Stomach (tissue), 8 donors: ENCODE measurements at regions not wholly inside any gene's neighbourhood (a gene's known extent, or its start where the extent isn't known, plus 50 kb on each side); places are given as distances from the start of the nearest gene placed in this dataset.
"Not testable (repeated sequence)": the region's sequence is repeated elsewhere in the genome, so short reads cannot be mapped to it uniquely, and the experiment has no call there.

Experiments
- DNase-seq, 2 donors: peaks; one replicate each; pipeline versions ENCODE4 v3.0.0 to v3.0.0-alpha.2; 2013 to 2019
- H3K27ac ChIP-seq, 5 donors: fragments of 200-600 bp in 4 of 5; sonication (generic) in 4 of 5; one replicate each; pipeline ENCODE4 v1.5.1; 2013 to 2019; ENCODE audit warnings: mild to moderate bottlenecking in 1 of 5, moderate library complexity in 1 of 5
- H3K27me3 ChIP-seq, 3 donors: fragments of 200-600 bp; sonication (generic); one replicate each; pipeline ENCODE4 v1.5.1; 2017 to 2019; ENCODE audit warnings: mixed run types in 1 of 3
- H3K36me3 ChIP-seq, 4 donors: fragments of 200-600 bp; sonication (generic); 1 replicate in 3 of 4; 2 replicates in 1 of 4; pipeline ENCODE4 v1.5.1; 2016 to 2019
- H3K4me1 ChIP-seq, 4 donors: fragments of 200-600 bp; sonication (generic); one replicate each; pipeline ENCODE4 v1.5.1; 2016 to 2019
- H3K4me3 ChIP-seq, 4 donors: fragments of 200-600 bp; sonication (generic) in 3 of 4; one replicate each; pipeline ENCODE4 v1.5.1; 2016 to 2019; ENCODE audit warnings: mild to moderate bottlenecking in 1 of 4
- H3K9me3 ChIP-seq, 4 donors: fragments of 200-600 bp; sonication (generic); one replicate each; pipeline ENCODE4 v1.5.1; 2016 to 2019
- EP300 ChIP-seq: sonication (generic); formaldehyde crosslinking; IDR thresholded peaks from one replicate; pipeline ENCODE4 v1.6.1; 2017; ENCODE audit warnings: antibody characterized with exemption
- POLR2A ChIP-seq, 4 donors: fragments of 450-650 bp; IDR thresholded peaks; one replicate each; pipeline ENCODE4 v1.6.1; 2016; ENCODE audit warnings: antibody characterized with exemption in 4 of 4, control low read depth in 2 of 4, mild to moderate bottlenecking in 1 of 4, moderate library complexity in 1 of 4
- POLR2AphosphoS5 ChIP-seq, 3 donors: sonication (generic); formaldehyde crosslinking; IDR thresholded peaks; one replicate each; pipeline ENCODE4 v1.6.1; 2016; ENCODE audit warnings: antibody characterized with exemption in 3 of 3
- WGBS, 5 donors: extraction: QIAGEN DNeasy Blood & Tissue Kit in 3 of 5; methylation state at CpG; one replicate each; pipeline versions ENCODE4 v1.1.5 to v1.1.7; 2013 to 2018; 5-methylcytosine and 5-hydroxymethylcytosine counted together
- intact Hi-C: fragments of 100-400 bp; cut with DNase I; formaldehyde crosslinking; loops from one replicate; pipeline ENCODE4 v1.15.1; 2023; ENCODE audit warnings: low total_unique reads
- TF ChIP-seq, protein P1 (sequence below), 7 experiments: fragments of 450-650 bp in 4 of 7; fragments of 200-600 bp in 3 of 7; sonication (generic) in 3 of 7; IDR thresholded peaks; one replicate each; pipeline ENCODE4 v1.5.1; 2016 to 2019; ENCODE audit warnings: antibody characterized with exemption in 7 of 7, control low read depth in 2 of 7, mild to moderate bottlenecking in 1 of 7
- donor health status: healthy with polysubstance abuse.
- donor health status: Bipolar disorder and iron deficiency.
- donor health status: healthy.

DNA sequence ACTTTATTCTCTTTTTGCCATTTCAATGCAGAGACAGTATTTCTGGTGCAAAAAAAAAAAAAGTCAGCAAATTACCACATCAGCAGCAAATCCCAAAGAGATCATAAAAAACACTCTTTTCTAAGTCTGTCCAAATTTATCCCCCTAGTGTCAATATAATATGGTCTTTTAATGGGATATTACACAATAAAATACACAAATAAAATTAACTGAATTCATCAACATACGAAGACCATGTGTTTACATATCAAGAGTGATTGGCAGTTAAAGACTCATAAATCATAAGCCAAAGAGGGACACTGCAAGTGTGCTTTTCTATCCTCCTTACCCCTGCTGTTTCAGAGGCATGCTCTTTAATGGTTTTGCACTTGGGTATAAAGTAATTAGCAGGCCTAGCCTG is 340.2 kb upstream of the DKK2 start:
- Histone ChIP-seq H3K9me3 (no peaks in the 10 kb centered on the region), H3K27ac (no peak overlapping the region), H3K27me3 (no peaks in the 10 kb centered on the region), H3K4me3 (no peak overlapping the region), H3K4me1 (no peaks in the 10 kb centered on the region), H3K36me3 (no peaks in the 10 kb centered on the region)
- intact Hi-C loops = no loop called here
- WGBS, 5 donors = 56 to 65% (median 61%) methylated on average over 1 of the region's 1 CpG
- no peak for DNase-seq
- no peak for TF ChIP-seq POLR2AphosphoS5 (IDR thresholded peaks at IDR 0.05)
- no peak for TF ChIP-seq POLR2A (IDR thresholded peaks at IDR 0.05)
- TF ChIP-seq EP300 = no peak

DNA sequence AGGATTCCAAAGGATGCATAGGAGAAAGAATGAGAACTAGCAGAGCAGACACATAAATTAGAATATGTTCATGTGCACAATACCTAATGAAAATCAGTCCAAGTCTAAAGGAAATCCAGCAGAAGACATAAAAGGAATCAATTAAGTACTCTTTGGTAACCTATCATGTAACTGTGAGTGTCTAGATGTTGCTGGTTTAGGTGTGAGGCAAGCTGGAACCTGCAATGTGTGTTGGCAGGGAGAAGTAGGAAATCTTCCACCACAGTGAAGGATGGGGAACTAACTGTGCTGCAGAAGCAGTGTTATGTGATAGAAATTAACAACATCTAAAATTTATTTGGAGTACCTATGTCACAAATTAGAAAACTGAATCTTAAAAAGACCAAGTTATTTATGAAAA is 330.8 kb upstream of the DKK2 start:
- no peak overlapping the region for H3K27ac ChIP-seq
- H3K9me3 ChIP-seq = no peaks in the 10 kb centered on the region
- no peak overlapping the region for H3K4me3 ChIP-seq
- H3K36me3 ChIP-seq = no peaks in the 10 kb centered on the region
- TF ChIP-seq EP300 (no peak), POLR2AphosphoS5 (IDR thresholded peaks at IDR 0.05) (no peak), POLR2A (IDR thresholded peaks at IDR 0.05) (no peak)
- TF ChIP-seq, protein P1, sequence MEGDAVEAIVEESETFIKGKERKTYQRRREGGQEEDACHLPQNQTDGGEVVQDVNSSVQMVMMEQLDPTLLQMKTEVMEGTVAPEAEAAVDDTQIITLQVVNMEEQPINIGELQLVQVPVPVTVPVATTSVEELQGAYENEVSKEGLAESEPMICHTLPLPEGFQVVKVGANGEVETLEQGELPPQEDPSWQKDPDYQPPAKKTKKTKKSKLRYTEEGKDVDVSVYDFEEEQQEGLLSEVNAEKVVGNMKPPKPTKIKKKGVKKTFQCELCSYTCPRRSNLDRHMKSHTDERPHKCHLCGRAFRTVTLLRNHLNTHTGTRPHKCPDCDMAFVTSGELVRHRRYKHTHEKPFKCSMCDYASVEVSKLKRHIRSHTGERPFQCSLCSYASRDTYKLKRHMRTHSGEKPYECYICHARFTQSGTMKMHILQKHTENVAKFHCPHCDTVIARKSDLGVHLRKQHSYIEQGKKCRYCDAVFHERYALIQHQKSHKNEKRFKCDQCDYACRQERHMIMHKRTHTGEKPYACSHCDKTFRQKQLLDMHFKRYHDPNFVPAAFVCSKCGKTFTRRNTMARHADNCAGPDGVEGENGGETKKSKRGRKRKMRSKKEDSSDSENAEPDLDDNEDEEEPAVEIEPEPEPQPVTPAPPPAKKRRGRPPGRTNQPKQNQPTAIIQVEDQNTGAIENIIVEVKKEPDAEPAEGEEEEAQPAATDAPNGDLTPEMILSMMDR (IDR thresholded peaks at IDR 0.05) = no peak
- DNase-seq = no peak
- H3K4me1 ChIP-seq = no peaks in the 10 kb centered on the region
- H3K27me3 ChIP-seq = no peaks in the 10 kb centered on the region
- intact Hi-C loops = no loop called here

DNA sequence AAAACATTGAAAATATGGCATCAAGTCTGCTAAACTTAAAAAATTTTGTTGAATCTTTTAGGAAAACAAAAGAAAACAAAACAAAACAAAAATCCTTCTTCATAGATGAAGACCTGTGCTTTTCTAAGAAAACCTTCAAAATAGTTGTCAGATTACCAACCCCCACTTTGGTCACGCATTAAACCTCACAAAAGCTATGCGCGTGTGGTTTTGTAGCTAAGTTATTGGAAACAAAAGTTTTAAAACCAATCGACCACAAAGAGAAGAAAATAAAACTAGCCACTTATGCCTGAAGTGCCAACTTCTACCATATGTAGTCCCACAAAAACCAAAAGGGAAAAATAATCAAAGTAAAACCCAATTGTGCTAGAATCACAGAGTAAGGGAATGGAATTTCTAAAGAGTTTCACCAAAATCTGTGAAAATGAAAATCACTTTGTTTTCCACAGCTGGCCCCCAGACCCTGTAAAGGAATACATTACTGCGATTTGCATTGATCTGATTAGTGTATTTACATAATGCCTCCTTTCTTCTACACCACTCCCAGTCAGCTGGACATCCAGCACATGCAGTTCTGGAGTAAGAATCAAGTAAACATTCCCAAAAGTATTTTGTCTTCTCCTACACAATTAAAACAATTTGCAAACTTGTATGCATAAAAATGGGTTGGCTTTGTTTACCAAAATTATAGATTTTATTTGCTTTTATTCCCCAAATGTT is 330.1 kb upstream of the DKK2 start:
- TF ChIP-seq, protein P1 (IDR thresholded peaks at IDR 0.05) = no peak
- no peak for TF ChIP-seq EP300
- H3K36me3 ChIP-seq = no peaks in the 10 kb centered on the region
- H3K4me3 ChIP-seq = no peak overlapping the region
- no peak for DNase-seq
- 63 to 71% (median 69%) methylated on average over 5 of the region's 5 CpGs for whole genome bisulfite sequencing, 5 donors
- no peaks in the 10 kb centered on the region for H3K9me3 ChIP-seq
- no peaks in the 10 kb centered on the region for H3K4me1 ChIP-seq
- intact Hi-C loops = no loop called here
- H3K27me3 ChIP-seq = no peaks in the 10 kb centered on the region
- H3K27ac ChIP-seq = no peak overlapping the region

DNA sequence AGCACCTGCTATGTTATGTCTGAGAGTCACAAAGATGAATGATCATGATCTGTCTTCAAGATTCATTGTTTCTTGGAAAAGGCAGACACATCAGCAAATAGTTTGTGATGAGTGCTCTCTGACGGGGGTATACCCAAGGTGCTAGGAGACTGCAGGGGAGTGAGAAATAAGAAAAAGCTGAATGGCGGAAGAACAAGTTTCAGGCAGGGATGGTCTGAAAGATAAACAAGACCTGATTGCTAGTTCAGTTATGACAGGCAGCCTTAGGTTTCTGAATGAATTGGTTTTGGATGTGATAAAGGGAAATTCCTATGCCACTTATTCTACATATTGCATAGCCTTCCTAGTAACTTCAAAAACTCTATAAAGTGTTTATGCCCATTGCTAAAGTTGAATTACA is 327.0 kb upstream of the DKK2 start:
- H3K27ac ChIP-seq = no peak overlapping the region
- no peaks in the 10 kb centered on the region for H3K9me3 ChIP-seq
- no peak overlapping the region for H3K4me3 ChIP-seq
- H3K4me1 ChIP-seq = no peaks in the 10 kb centered on the region
- no peaks in the 10 kb centered on the region for H3K27me3 ChIP-seq
- DNase-seq = no peak
- intact Hi-C loops = no loop called here
- TF ChIP-seq, protein P1 (IDR thresholded peaks at IDR 0.05) = no peak
- no peaks in the 10 kb centered on the region for H3K36me3 ChIP-seq
- WGBS, 5 donors = 32 to 77% (median 52%) methylated on average over 2 of the region's 2 CpGs

DNA sequence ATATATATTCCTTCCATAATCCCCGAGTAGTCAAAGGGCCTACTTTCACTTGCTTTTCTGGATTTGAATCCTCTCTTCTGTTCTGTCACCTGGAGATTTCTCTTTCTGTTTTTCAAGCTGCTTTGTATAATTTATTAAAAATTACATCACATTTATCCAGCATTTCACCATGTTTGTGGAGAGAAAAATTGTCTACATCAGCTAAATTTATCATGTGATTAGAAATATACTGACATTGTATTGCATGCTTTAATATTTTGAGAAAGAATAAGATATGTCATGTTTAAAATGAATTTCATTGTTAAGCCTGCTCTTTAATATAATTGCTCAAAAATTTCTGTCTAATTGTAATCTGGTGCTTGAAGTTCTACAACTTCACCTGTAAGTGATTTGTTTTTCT is 323.1 kb upstream of the DKK2 start:
- TF ChIP-seq EP300 = no peak
- no peak for TF ChIP-seq POLR2A (IDR thresholded peaks at IDR 0.05)
- TF ChIP-seq POLR2AphosphoS5 (IDR thresholded peaks at IDR 0.05) = no peak
- Histone ChIP-seq H3K9me3 (no peaks in the 10 kb centered on the region), H3K4me1 (no peaks in the 10 kb centered on the region), H3K36me3 (no peaks in the 10 kb centered on the region), H3K27me3 (no peaks in the 10 kb centered on the region), H3K4me3 (no peak overlapping the region), H3K27ac (no peak overlapping the region)
- WGBS, 5 donors = 14 to 65% (median 39%) methylated on average over 1 of the region's 1 CpG
- intact Hi-C loops = no loop called here
- DNase-seq = no peak

DNA sequence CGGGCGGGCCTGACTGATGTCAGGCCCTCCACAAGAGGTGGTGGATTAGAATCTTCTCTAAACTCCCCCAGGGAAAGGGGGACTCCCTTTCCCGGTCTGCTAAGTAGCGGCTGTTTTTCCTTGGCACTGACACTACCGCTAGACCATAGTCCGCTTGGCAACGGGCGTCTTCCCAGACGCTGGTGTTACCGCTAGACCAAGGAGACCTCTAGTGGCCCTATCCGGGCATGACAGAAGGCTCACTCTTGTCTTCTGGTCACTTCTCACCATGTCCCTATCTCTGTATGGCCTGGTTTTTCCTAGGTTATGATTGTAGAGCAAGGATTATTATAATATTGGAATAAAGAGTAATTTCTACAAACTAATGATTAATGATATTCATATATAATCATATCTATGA is 318.2 kb upstream of the DKK2 start:
- H3K9me3 ChIP-seq, DNase-seq, H3K4me3 ChIP-seq, H3K4me1 ChIP-seq, intact Hi-C loops, H3K27me3 ChIP-seq, H3K36me3 ChIP-seq, H3K27ac ChIP-seq: not testable (repeated sequence)
- WGBS, 5 donors = 57 to 90% (median 73%) methylated on average over 11 of the region's 11 CpGs
